ENCODE measurements at regions not wholly inside any gene's neighbourhood (a gene's known extent, or its start where the extent isn't known, plus 50 kb on each side); places are given as distances from the start of the nearest gene placed in this dataset.

DNA sequence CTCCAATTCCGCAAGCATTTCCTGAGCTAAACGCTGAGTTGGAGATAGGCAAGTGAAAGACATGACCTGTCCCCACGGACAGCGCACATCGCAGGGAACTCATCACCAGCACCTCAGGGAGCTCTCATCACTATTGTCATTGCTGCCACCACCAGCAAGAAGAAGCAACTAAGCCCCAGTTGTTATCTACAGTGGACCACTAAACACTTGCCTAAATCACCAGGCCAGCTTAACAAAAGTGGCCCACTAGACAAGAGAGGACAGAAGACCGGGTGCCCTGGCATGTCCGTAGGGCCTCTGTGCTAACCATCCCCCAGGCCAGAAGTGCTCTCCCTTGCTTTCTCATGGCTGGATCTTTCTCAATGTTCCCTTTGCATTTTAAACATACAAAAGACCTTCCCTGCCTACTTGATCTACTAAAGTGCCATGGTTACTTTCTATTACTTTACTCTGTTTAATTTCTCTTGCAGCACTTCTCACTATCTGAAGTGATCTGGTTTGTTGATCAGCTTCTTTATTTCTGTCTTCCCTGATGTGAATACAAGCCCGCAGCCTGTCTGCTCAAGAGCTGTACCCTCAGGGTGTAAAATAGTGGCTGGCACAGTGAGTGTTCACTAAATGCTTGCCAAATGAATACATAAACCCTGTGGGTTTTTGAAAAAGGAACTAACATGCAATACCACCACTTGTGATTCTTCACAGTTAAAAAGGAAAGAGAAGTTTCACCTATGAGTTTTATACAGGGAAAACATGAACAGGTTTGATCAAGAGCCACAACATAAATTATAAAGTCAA is 60.9 kb upstream of the RFLNA start:
- ATAC-seq: no peak
- no peak overlapping the region for H3K27ac ChIP-seq (ENCODE audit: extremely low read depth, low read depth, low read length)
- no TSS peak for BruUV-seq (replicated peaks)
- no peaks in the 10 kb centered on the region for H3K4me1 ChIP-seq (replicated peaks in 1 of 2; ENCODE audit: control insufficient read depth in 2 of 2, insufficient read depth in 2 of 2, low read length in 2 of 2)
- ChIA-PET POLR2A (interaction anchor here (1.2 kb wide), 2 partner anchors 11 to 13 kb away, joined by 3 to 5 read pairs; no protein-coding TSS in a partner anchor), CTCF (ENCODE audit: low intra/inter-chr PET ratio) (interaction anchor here (0.6 kb wide), 1 partner anchor 81 kb away, joined by 3 read pairs; no protein-coding TSS in a partner anchor)
- no peak for DNase-seq (ENCODE audit: extremely low read depth in 1 of 4, low spot score in 3 of 4)
- WGBS (ENCODE audit: insufficient coverage, low coverage, missing lambda C conversion rate): 5% methylated on average over 5 of the region's 8 CpGs
- intact Hi-C loops (cut with micrococcal nuclease) (no loop called here), in situ Hi-C loops (cut with MboI) (no loop called here)
- H3K9me3 ChIP-seq (replicated peaks; ENCODE audit: control insufficient read depth, insufficient read depth, low read depth, low read length): no peaks in the 10 kb centered on the region
- no peak overlapping the region for H3K9ac ChIP-seq (ENCODE audit: insufficient read depth in 1 of 2, low read depth in 2 of 2, low read length in 2 of 2)
- no peak for FAIRE-seq
- H3K4me2 ChIP-seq (ENCODE audit: insufficient read depth, low read length): no peak overlapping the region
- H2AFZ ChIP-seq (ENCODE audit: low read depth, low read length): no peak overlapping the region
- no peaks in the 10 kb centered on the region for H3K9me1 ChIP-seq (ENCODE audit: control insufficient read depth, insufficient read depth, low read length)
- no peak for TF ChIP-seq ZBTB26 (CRISPR knock-in tag; IDR thresholded peaks at IDR 0.05)
- H3K36me3 ChIP-seq (ENCODE audit: control insufficient read depth, insufficient read depth, low read length): no peaks in the 10 kb centered on the region
- H3K79me2 ChIP-seq (ENCODE audit: control insufficient read depth, insufficient read depth, low read length): no peaks in the 10 kb centered on the region
- H3K27me3 ChIP-seq (ENCODE audit: control insufficient read depth in 2 of 2, insufficient read depth in 2 of 2, low read length in 2 of 2): peaks cover 14 to 37% of the 10 kb centered on the region in 2 experiments; a peak in 3 of 5 replicates
- H3K4me3 ChIP-seq: no peak overlapping the region
- H4K20me1 ChIP-seq (replicated peaks; ENCODE audit: control insufficient read depth, insufficient read depth, low read length): no peaks in the 10 kb centered on the region

DNA sequence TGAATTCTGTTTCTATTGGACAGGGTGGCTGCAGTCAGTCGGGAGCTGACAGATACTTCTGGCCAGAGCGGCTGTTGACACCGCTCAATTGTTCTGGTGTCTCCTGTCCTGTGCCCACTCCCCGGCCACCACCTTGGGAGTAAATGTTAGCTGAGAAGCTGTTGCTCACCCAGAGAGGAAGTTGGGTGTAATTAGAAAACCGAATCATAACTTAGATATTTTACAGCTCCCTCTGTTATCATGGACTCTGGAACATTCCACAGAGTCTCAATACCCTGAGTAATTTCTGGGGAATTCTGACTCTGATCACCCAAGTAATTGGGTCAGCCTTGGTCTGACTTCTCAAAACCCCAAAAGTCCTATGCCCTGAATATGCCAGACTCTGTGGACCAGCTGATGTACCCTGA is 58.3 kb upstream of the RFLNA start:
- no TSS peak for BruUV-seq (replicated peaks)
- Histone ChIP-seq H3K79me2 (ENCODE audit: control insufficient read depth, insufficient read depth, low read length) (no peaks in the 10 kb centered on the region), H3K4me1 (replicated peaks in 1 of 2; ENCODE audit: control insufficient read depth in 2 of 2, insufficient read depth in 2 of 2, low read length in 2 of 2) (no peaks in the 10 kb centered on the region), H3K9me3 (replicated peaks; ENCODE audit: control insufficient read depth, insufficient read depth, low read depth, low read length) (no peaks in the 10 kb centered on the region; the same call in 1 of the 2 replicates), H3K27me3 (ENCODE audit: control insufficient read depth in 2 of 2, insufficient read depth in 2 of 2, low read length in 2 of 2) (peaks cover 9 to 42% of the 10 kb centered on the region in 2 experiments; a peak in 3 of 5 replicates), H3K9me1 (ENCODE audit: control insufficient read depth, insufficient read depth, low read length) (no peaks in the 10 kb centered on the region), H3K9ac (ENCODE audit: insufficient read depth in 1 of 2, low read depth in 2 of 2, low read length in 2 of 2) (no peak overlapping the region), H3K4me3 (no peak overlapping the region), H2AFZ (ENCODE audit: low read depth, low read length) (no peak overlapping the region), H4K20me1 (replicated peaks; ENCODE audit: control insufficient read depth, insufficient read depth, low read length) (no peaks in the 10 kb centered on the region), H3K36me3 (ENCODE audit: control insufficient read depth, insufficient read depth, low read length) (no peaks in the 10 kb centered on the region), H3K4me2 (ENCODE audit: insufficient read depth, low read length) (no peak overlapping the region), H3K27ac (ENCODE audit: extremely low read depth, low read depth, low read length) (no peak overlapping the region)
- no peak for ATAC-seq
- CTCF ChIA-PET (ENCODE audit: low intra/inter-chr PET ratio): no interaction called here
- WGBS (ENCODE audit: insufficient coverage, low coverage, missing lambda C conversion rate): 16% methylated on average over 5 of the region's 5 CpGs
- POLR2A ChIA-PET: no interaction called here
- intact Hi-C loops (cut with micrococcal nuclease): no loop called here
- no peak for FAIRE-seq
- TF ChIP-seq ARHGAP35 (IDR thresholded peaks at IDR 0.05; ENCODE audit: partially characterized antibody) (no peak), DDX20 (tag; IDR thresholded peaks at IDR 0.05; ENCODE audit: low read depth) (no peak), GATAD2A (IDR thresholded peaks at IDR 0.05) (no peak), ETV1 (tag; conservative IDR thresholded peaks at IDR 0.05; ENCODE audit: low read depth) (no peak), ASH1L (IDR thresholded peaks at IDR 0.05; ENCODE audit: borderline replicate concordance, low read depth, partially characterized antibody) (no peak), MTA3 (IDR thresholded peaks at IDR 0.05; ENCODE audit: borderline replicate concordance) (no peak)
- in situ Hi-C loops (cut with MboI): no loop called here
- no peak for DNase-seq (ENCODE audit: extremely low read depth in 1 of 4, low spot score in 3 of 4)
